SHP77 (cell line): ENCODE measurements at regions not wholly inside any gene's neighbourhood (a gene's known extent, or its start where the extent isn't known, plus 50 kb on each side); places are given as distances from the start of the nearest gene placed in this dataset.
"Not testable (repeated sequence)": the region's sequence is repeated elsewhere in the genome, so short reads cannot be mapped to it uniquely, and the experiment has no call there.

ENCODE experiments used
- DNase-seq, 2 experiments: peaks; one replicate each; lab custom pipeline; 2025; lab: John Stamatoyannopoulos, UW

GRCh38 chr2:149806651-149807050 lies 219.1 kb upstream of the MMADHC start:
- DNase-seq: no peak

GRCh38 chr2:149800624-149801542 lies 213.3 kb upstream of the MMADHC start:
- no peak for DNase-seq

DNA sequence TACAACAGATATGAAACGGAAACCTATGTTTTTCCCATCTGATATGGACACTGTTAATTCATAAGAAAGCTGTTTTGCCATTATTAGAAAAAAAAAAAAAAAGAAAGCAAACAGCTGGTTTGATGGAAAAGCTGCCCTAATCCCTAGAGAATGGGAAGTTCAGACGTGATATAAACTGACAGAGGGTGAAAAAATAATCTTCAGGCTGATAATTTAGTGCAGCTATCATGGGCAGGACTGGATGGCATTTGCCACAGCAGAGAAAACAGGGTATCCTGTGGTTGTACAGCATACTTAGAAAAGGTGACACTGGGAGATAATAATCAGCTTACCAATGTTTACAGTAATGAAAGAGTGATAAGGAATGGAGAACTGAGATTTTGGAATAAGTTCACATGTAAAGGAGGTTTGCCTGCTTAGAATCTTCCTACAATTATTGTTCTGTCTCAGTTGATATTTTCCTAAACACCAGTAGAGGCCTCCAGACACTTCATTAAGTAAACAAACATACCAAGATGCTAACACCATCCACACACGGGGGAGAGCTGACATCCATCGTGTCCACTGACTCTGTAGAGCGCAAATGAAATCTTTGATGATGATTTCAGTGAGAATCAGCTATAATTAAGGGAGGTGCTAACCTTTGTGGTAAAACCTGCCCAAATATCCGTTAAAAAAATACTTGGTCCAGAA lies 211.6 kb upstream of the MMADHC start:
- DNase-seq: no peak

- no peak for DNase-seq
Observed at GRCh38 chr2:149797030-149797429, 209.5 kb upstream of the MMADHC start.

- no peak for DNase-seq
Observed at GRCh38 chr2:149789549-149789948, 202.0 kb upstream of the MMADHC start.

DNA sequence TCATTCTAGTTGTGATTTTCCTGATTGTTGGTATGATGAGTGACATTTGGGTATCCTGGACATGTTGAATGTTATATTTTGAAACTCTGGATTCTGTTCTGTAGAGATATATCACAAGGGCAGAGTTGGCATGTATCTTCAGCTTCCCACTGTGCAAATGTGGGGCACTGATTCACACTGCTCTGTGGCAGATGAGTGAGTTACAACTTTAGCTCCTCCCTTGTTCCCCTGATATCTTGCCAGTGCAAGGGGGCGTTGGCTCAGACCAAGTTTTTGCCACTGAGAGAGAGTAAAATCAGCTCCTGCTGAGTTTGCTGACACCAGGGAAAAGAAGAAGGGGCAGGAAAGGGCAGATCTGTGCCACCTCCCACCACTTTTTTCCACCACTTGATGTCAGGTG lies 199.6 kb upstream of the MMADHC start:
- no peak for DNase-seq

- DNase-seq: no peak
Observed at GRCh38 chr2:149783284-149783683, 195.7 kb upstream of the MMADHC start.

- DNase-seq: no peak
Observed at GRCh38 chr2:149782572-149782971, 195.0 kb upstream of the MMADHC start.

DNA sequence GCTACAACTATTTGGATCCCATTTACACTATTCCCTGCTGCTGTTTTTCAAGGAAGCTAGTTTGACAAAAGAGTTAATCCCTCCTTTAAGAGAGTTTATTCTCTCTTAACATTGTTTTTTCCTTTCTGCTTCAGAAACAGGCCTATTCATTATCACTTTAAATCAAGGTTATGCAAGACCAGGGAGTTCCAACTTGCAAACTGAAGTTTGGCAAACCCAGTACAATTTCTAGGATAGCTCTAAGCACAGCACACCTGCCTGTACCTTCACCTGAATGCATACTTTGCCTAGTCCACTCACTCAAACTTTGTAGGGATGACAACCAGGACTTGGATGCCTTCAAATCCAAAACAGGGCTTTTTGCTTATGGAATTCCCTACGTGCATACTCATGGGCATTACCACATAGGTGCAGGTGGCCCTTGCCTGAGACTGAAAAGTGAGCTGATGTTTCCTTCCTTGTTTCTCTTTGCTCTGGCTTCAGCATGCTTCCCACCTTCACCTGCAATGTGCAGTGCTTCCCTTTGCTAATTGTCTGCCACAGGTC lies 193.8 kb upstream of the MMADHC start:
- DNase-seq: no peak

- DNase-seq: no peak
Observed at GRCh38 chr2:149773006-149773405, 185.4 kb upstream of the MMADHC start.

- DNase-seq: no peak
Observed at GRCh38 chr2:149768320-149768799, 180.8 kb upstream of the MMADHC start.

- DNase-seq: no peak
Observed at GRCh38 chr2:149767516-149767974, 180.0 kb upstream of the MMADHC start.

DNA sequence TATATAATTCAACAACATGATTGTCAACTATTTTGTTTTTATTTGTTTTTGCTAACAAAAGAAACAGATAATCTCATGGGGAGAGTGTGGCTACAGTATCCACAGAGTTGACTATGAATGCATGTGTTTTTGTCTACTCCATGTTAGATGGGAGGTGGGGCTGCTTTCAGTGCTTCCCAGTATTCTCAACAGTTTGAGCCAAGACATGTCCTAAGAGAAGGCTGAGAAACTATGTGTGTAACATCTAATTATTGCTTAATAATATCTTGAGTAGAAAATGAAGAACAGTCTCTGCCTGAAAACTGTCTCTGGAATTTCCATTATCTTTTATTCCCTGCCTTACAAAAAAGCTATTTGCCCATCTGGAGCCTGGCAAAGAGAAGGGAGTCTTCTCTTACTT lies 178.8 kb upstream of the MMADHC start:
- DNase-seq: no peak

DNA sequence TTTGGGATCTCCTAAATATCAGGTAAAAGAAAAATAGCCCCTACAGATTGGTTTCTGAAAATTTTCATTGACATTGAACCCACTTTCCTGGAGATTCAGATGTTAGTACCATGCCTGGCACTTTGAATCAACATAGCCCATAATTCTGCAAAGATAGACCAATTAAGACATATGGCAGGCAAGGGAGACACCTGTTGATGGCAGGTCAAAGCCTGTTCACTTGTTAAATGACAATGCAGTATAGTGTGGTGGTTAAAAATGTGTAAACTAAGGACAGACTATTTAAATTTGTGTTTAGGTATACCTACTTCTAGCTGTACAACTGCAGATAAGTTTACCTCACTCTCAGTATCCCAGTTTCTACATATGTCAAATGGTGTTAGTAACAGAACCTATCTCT lies 178.1 kb upstream of the MMADHC start:
- DNase-seq: no peak

GRCh38 chr2:149765003-149765402 lies 177.4 kb upstream of the MMADHC start:
- no peak for DNase-seq

DNA sequence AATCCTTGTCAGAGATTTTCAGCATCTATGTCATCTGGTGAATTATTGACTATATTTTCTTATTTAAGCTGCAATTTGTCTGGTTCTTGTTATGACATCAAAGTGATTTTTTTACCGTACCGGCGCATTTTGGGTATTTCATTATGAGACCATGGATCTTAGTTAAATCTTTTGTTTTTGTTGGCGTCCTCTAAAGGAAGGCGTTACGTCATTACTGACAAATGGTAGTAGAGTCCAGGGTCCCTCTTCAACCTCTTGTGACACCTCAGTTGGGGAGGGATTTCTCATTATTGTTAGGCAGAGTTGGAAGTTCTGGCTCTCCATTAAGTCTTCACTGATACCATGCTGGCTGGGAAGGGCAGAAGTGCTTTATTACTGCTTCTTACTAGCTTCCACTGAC lies 175.8 kb upstream of the MMADHC start:
- no peak for DNase-seq

DNA sequence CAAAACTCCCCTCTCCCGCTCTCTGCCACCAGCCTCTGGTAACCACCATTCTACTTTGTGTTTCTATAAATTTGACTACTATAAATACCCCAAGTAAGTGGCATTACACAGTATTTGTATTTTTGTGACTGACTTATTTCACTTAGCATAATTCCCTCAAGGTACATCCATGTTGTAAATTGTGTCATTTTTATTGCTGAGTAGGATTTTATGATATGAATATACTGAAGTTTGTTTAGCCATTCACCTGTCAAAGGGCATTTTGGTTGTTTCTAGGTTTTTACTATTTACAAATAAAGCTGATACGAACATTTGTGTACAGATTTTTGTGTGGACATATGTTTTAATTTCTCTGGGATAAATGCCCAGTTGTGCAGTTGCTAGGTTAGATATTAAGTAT lies 174.0 kb upstream of the MMADHC start:
- no peak for DNase-seq

GRCh38 chr2:149759382-149759781 lies 171.8 kb upstream of the MMADHC start:
- not testable (repeated sequence) for DNase-seq

GRCh38 chr2:149754722-149755121 lies 167.1 kb upstream of the MMADHC start:
- not testable (repeated sequence) for DNase-seq

DNA sequence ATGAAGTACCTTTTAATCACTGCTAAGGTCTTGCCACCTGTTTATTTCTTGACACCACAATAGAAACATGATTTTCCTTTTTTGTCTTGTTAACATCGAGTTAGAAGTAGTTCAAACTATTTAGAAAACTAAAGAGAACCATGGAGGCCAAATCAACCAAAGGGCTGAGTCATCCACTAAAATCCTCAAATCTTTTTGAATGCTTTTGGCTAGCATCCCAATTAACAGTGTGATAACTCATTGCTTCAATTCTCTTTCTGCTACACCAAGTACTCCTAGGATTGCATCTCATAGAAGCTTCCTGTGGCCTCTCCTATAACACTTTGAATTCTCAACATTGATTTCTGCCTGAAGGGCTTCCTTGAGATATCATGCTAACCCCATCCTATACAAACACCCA lies 159.9 kb upstream of the MMADHC start:
- DNase-seq: no peak

DNA sequence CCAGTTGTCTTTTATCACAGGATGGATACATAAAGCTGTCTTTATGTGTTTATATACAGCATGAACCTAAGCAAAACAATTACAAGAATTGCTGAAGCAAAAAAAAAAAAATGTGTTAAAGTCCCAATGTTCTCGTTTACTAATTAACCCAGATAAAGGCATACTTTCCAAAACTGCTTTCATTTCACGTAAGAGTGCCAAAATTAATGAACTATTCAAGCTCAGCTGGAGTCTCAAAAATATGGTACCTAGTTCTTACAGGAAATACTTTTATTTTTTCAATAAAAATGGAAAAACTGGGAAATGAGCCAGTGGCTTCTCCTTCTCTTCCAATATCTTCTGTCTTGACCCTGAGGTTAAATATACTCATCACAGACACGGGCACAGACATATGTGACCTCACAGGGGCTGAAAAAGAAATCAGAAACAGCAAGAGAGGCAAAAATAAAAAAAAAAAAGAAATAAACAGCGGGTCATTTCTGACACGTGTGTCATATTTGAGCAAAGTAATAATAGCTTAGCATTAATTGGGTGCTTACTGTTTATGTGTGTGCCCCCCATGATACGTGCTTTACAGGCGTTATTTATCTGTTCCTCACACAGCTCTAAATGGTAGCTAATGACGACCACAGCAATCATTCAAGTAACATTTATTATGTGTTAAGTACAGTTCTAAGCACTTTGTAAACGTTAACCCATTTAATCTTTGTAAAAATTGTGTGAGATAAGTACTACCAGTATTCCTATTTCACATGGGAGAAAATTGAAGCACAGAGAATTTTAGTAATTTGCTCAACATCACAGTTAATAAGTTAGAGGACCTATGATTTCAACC lies 158.0 kb upstream of the MMADHC start:
- no peak for DNase-seq

GRCh38 chr2:149744865-149745264 lies 157.3 kb upstream of the MMADHC start:
- no peak for DNase-seq
